ENCODE measurements at regions not wholly inside any gene's neighbourhood (a gene's known extent, or its start where the extent isn't known, plus 50 kb on each side); places are given as distances from the start of the nearest gene placed in this dataset.

DNA sequence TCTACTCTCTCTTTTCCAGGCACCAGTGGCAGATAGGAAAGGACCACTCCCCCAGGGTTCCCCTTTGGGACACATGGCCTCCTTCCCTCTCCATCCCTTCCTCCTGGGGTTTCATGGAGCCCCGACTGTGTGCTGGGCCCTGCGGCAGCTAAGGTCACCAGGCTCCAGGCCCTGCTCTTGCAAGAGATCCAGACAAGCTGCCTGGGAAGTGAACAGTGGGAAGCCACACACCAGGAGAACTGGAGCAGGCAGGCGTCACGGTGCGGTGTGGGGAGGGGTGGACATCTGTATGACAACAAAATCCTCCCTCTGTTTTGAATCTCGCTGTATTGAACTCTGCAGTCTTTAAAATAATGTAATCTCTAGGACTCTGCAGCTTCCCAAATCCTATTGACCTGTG lies 330.1 kb downstream of the UQCRFS1 start:
- peaks cover 0 to 4% of the 10 kb centered on the region in 2 donors for H3K27me3 ChIP-seq (ENCODE audit: control insufficient read depth in 1 of 2, insufficient read depth in 2 of 2, low read length in 2 of 2)
- H3K4me1 ChIP-seq (ENCODE audit: control insufficient read depth in 1 of 2, insufficient read depth in 2 of 2, low read length in 2 of 2): peaks cover 0 to 3% of the 10 kb centered on the region in 2 donors
- H3K9ac ChIP-seq (ENCODE audit: low read depth in 1 of 2, low read length in 2 of 2): no peak overlapping the region
- no peak overlapping the region for H3K27ac ChIP-seq (ENCODE audit: low read depth, low read length)
- H3K4me3 ChIP-seq (ENCODE audit: low read depth in 1 of 2, low read length in 2 of 2): no peak overlapping the region
- no peaks in the 10 kb centered on the region for H3K36me3 ChIP-seq (ENCODE audit: control insufficient read depth in 1 of 2, insufficient read depth in 2 of 2, low read length in 2 of 2)
- no peaks in the 10 kb centered on the region for H3K9me3 ChIP-seq (ENCODE audit: control insufficient read depth in 1 of 2, low read length in 2 of 2)

GRCh38 chr19:28881616-28882015 lies 331.3 kb downstream of the UQCRFS1 start:
- no peak overlapping the region for H3K27ac ChIP-seq (ENCODE audit: low read depth, low read length)
- no peaks in the 10 kb centered on the region for H3K36me3 ChIP-seq (ENCODE audit: control insufficient read depth in 1 of 2, insufficient read depth in 2 of 2, low read length in 2 of 2)
- no peak overlapping the region for H3K9ac ChIP-seq (ENCODE audit: low read depth in 1 of 2, low read length in 2 of 2)

DNA sequence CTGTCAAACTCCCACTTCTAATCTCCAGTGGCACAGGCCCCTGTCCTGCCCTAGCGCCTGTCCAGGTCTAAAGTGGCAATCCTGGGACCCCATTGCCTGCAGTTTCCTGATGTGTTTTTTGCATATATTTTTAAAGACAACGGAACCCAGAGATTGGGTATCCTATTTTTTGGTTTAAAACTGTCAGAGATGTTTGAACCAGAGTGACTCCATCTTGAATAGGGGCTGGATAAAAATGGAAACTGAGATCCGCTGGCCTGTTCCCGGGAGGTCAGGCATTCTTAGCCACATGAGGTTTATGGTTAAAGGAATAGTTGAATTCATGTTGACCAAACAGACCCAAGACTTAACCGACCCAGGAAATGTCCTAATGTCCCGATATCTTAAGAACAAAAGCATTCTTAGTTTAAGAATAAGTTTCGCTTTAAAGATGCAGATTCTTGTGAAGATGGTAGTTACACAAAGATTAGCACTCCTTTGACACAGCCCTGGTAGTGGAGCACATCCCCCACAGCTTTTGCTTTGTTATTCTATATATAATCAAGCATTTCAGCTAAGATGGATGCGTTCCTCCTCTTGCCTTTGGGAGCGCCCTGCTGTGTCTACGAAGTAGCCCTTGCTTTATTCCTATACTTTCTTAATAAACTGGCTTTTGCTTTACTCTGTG lies 332.1 kb downstream of the UQCRFS1 start:
- no peak overlapping the region for H3K9ac ChIP-seq (ENCODE audit: low read depth in 1 of 2, low read length in 2 of 2)
- H3K27me3 ChIP-seq (ENCODE audit: control insufficient read depth in 1 of 2, insufficient read depth in 2 of 2, low read length in 2 of 2): peaks cover 0 to 4% of the 10 kb centered on the region in 2 donors
- no peak overlapping the region for H3K4me3 ChIP-seq (ENCODE audit: low read depth in 1 of 2, low read length in 2 of 2)
- H3K9me3 ChIP-seq (ENCODE audit: control insufficient read depth in 1 of 2, low read length in 2 of 2): no peaks in the 10 kb centered on the region
- H3K27ac ChIP-seq (ENCODE audit: low read depth, low read length): no peak overlapping the region
- H3K36me3 ChIP-seq (ENCODE audit: control insufficient read depth in 1 of 2, insufficient read depth in 2 of 2, low read length in 2 of 2): no peaks in the 10 kb centered on the region
- H3K4me1 ChIP-seq (ENCODE audit: control insufficient read depth in 1 of 2, insufficient read depth in 2 of 2, low read length in 2 of 2): no peaks in the 10 kb centered on the region

More at GRCh38 chr19:28881616-28882015, 331.3 kb downstream of the UQCRFS1 start:
- Histone ChIP-seq H3K27me3 (ENCODE audit: control insufficient read depth in 1 of 2, insufficient read depth in 2 of 2, low read length in 2 of 2) (peaks cover 0 to 4% of the 10 kb centered on the region in 2 donors), H3K4me1 (ENCODE audit: control insufficient read depth in 1 of 2, insufficient read depth in 2 of 2, low read length in 2 of 2) (peaks cover 0 to 3% of the 10 kb centered on the region in 2 donors), H3K9me3 (ENCODE audit: control insufficient read depth in 1 of 2, low read length in 2 of 2) (no peaks in the 10 kb centered on the region), H3K4me3 (ENCODE audit: low read depth in 1 of 2, low read length in 2 of 2) (no peak overlapping the region)

DNA sequence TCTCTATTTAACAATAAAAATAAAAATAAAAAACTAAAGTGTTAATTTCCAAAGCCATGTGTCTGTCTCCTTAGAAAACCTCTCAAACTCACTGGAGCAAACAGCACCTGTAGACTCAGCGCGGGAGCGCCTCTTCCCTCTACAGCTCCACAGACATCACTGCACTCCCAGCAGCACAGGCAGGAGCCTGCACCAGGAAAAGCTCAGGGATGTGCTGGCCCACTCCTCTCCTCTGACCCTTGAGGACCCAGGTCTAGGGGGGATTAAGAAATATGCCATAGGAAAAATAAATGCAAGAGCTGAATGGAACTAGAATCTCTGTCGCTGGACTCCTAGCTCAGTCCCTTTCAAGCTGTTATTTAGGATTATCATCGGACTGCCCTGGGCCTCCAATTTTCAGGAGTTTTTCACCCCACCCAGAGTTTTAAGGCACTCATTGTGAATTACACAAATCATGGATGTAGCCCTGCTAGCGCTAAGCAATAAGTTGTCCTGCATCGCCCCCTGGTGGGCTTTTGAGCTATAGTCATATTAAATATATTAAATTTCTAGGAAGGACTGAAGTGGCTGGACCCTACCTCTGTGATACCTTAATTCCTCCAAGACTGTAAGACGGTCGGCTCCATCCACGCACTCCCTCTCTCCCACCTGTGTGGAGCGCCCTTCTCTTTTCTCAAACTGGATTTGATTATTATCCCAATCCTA lies 333.9 kb downstream of the UQCRFS1 start:
- no peaks in the 10 kb centered on the region for H3K36me3 ChIP-seq (ENCODE audit: control insufficient read depth in 1 of 2, insufficient read depth in 2 of 2, low read length in 2 of 2)
- H3K4me1 ChIP-seq (ENCODE audit: control insufficient read depth in 1 of 2, insufficient read depth in 2 of 2, low read length in 2 of 2): peaks cover 0 to 4% of the 10 kb centered on the region in 2 donors
- no peaks in the 10 kb centered on the region for H3K9me3 ChIP-seq (ENCODE audit: control insufficient read depth in 1 of 2, low read length in 2 of 2)
- H3K4me3 ChIP-seq (ENCODE audit: low read depth in 1 of 2, low read length in 2 of 2): no peak overlapping the region
- H3K27ac ChIP-seq (ENCODE audit: low read depth, low read length): no peak overlapping the region
- H3K27me3 ChIP-seq (ENCODE audit: control insufficient read depth in 1 of 2, insufficient read depth in 2 of 2, low read length in 2 of 2): peaks cover 0 to 4% of the 10 kb centered on the region in 2 donors
- no peak overlapping the region for H3K9ac ChIP-seq (ENCODE audit: low read depth in 1 of 2, low read length in 2 of 2)

GRCh38 chr19:28876609-28877123 lies 336.3 kb downstream of the UQCRFS1 start:
- H3K27me3 ChIP-seq (ENCODE audit: control insufficient read depth in 1 of 2, insufficient read depth in 2 of 2, low read length in 2 of 2): peaks cover 0 to 8% of the 10 kb centered on the region in 2 donors
- H3K4me1 ChIP-seq (ENCODE audit: control insufficient read depth in 1 of 2, insufficient read depth in 2 of 2, low read length in 2 of 2): peaks cover 0 to 4% of the 10 kb centered on the region in 2 donors
- no peak overlapping the region for H3K4me3 ChIP-seq (ENCODE audit: low read depth in 1 of 2, low read length in 2 of 2)
- no peak overlapping the region for H3K9ac ChIP-seq (ENCODE audit: low read depth in 1 of 2, low read length in 2 of 2)
- no peak overlapping the region for H3K27ac ChIP-seq (ENCODE audit: low read depth, low read length)
- no peaks in the 10 kb centered on the region for H3K36me3 ChIP-seq (ENCODE audit: control insufficient read depth in 1 of 2, insufficient read depth in 2 of 2, low read length in 2 of 2)
- H3K9me3 ChIP-seq (ENCODE audit: control insufficient read depth in 1 of 2, low read length in 2 of 2): no peaks in the 10 kb centered on the region

- Histone ChIP-seq H3K27me3 (ENCODE audit: control insufficient read depth in 1 of 2, insufficient read depth in 2 of 2, low read length in 2 of 2) (peaks cover 0 to 8% of the 10 kb centered on the region in 2 donors), H3K27ac (ENCODE audit: low read depth, low read length) (no peak overlapping the region), H3K4me1 (ENCODE audit: control insufficient read depth in 1 of 2, insufficient read depth in 2 of 2, low read length in 2 of 2) (peaks cover 0 to 4% of the 10 kb centered on the region in 2 donors), H3K4me3 (ENCODE audit: low read depth in 1 of 2, low read length in 2 of 2) (no peak overlapping the region), H3K9me3 (ENCODE audit: control insufficient read depth in 1 of 2, low read length in 2 of 2) (no peaks in the 10 kb centered on the region), H3K9ac (ENCODE audit: low read depth in 1 of 2, low read length in 2 of 2) (no peak overlapping the region), H3K36me3 (ENCODE audit: control insufficient read depth in 1 of 2, insufficient read depth in 2 of 2, low read length in 2 of 2) (no peaks in the 10 kb centered on the region)
Observed at GRCh38 chr19:28874742-28875141, 338.2 kb downstream of the UQCRFS1 start.

- no peaks in the 10 kb centered on the region for H3K9me3 ChIP-seq (ENCODE audit: control insufficient read depth in 1 of 2, low read length in 2 of 2)
- no peak overlapping the region for H3K27ac ChIP-seq (ENCODE audit: low read depth, low read length)
- H3K4me3 ChIP-seq (ENCODE audit: low read depth in 1 of 2, low read length in 2 of 2): no peak overlapping the region
- H3K9ac ChIP-seq (ENCODE audit: low read depth in 1 of 2, low read length in 2 of 2): no peak overlapping the region
- H3K4me1 ChIP-seq (ENCODE audit: control insufficient read depth in 1 of 2, insufficient read depth in 2 of 2, low read length in 2 of 2): peaks cover 0 to 4% of the 10 kb centered on the region in 2 donors
- peaks cover 0 to 4% of the 10 kb centered on the region in 2 donors for H3K27me3 ChIP-seq (ENCODE audit: control insufficient read depth in 1 of 2, insufficient read depth in 2 of 2, low read length in 2 of 2)
- H3K36me3 ChIP-seq (ENCODE audit: control insufficient read depth in 1 of 2, insufficient read depth in 2 of 2, low read length in 2 of 2): no peaks in the 10 kb centered on the region
Observed at GRCh38 chr19:28873301-28873700, 339.6 kb downstream of the UQCRFS1 start.

GRCh38 chr19:28871099-28871725 lies 341.7 kb downstream of the UQCRFS1 start:
- H3K4me1 ChIP-seq (ENCODE audit: control insufficient read depth in 1 of 2, insufficient read depth in 2 of 2, low read length in 2 of 2): peaks cover 0 to 4% of the 10 kb centered on the region in 2 donors
- H3K27ac ChIP-seq (ENCODE audit: low read depth, low read length): no peak overlapping the region
- no peaks in the 10 kb centered on the region for H3K36me3 ChIP-seq (ENCODE audit: control insufficient read depth in 1 of 2, insufficient read depth in 2 of 2, low read length in 2 of 2)
- peaks cover 0 to 4% of the 10 kb centered on the region in 2 donors for H3K27me3 ChIP-seq (ENCODE audit: control insufficient read depth in 1 of 2, insufficient read depth in 2 of 2, low read length in 2 of 2)
- H3K9ac ChIP-seq (ENCODE audit: low read depth in 1 of 2, low read length in 2 of 2): no peak overlapping the region
- no peak overlapping the region for H3K4me3 ChIP-seq (ENCODE audit: low read depth in 1 of 2, low read length in 2 of 2)
- H3K9me3 ChIP-seq (ENCODE audit: control insufficient read depth in 1 of 2, low read length in 2 of 2): no peaks in the 10 kb centered on the region

DNA sequence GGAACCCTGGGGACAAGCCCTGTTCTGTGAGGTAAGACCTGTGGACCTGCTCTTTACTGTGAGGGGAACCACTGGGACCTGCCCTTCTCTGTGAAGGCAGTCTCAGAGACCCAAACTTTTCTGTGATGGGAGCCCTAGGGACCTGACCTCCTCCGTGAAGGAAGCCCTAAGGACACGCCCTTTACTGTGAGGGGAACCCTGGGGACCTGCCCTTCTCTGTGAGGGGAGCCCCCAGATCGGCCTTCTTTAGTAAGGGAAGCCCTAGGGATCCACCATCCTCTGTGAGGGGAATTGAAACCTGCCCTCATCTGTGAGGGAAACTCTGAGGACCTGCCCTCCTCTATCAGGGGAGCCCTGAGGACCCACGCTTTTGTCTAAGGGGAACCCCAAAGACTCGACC lies 343.5 kb downstream of the UQCRFS1 start:
- H3K27ac ChIP-seq (ENCODE audit: low read depth, low read length): no peak overlapping the region
- H3K9ac ChIP-seq (ENCODE audit: low read depth in 1 of 2, low read length in 2 of 2): no peak overlapping the region
- peaks cover 0 to 4% of the 10 kb centered on the region in 2 donors for H3K27me3 ChIP-seq (ENCODE audit: control insufficient read depth in 1 of 2, insufficient read depth in 2 of 2, low read length in 2 of 2)
- H3K36me3 ChIP-seq (ENCODE audit: control insufficient read depth in 1 of 2, insufficient read depth in 2 of 2, low read length in 2 of 2): no peaks in the 10 kb centered on the region
- H3K9me3 ChIP-seq (ENCODE audit: control insufficient read depth in 1 of 2, low read length in 2 of 2): no peaks in the 10 kb centered on the region
- H3K4me3 ChIP-seq (ENCODE audit: low read depth in 1 of 2, low read length in 2 of 2): no peak overlapping the region
- peaks cover 0 to 8% of the 10 kb centered on the region in 2 donors for H3K4me1 ChIP-seq (ENCODE audit: control insufficient read depth in 1 of 2, insufficient read depth in 2 of 2, low read length in 2 of 2)

GRCh38 chr19:28868836-28869235 lies 344.1 kb downstream of the UQCRFS1 start:
- Histone ChIP-seq H3K36me3 (ENCODE audit: control insufficient read depth in 1 of 2, insufficient read depth in 2 of 2, low read length in 2 of 2) (no peaks in the 10 kb centered on the region), H3K9ac (ENCODE audit: low read depth in 1 of 2, low read length in 2 of 2) (no peak overlapping the region), H3K27ac (ENCODE audit: low read depth, low read length) (no peak overlapping the region), H3K4me1 (ENCODE audit: control insufficient read depth in 1 of 2, insufficient read depth in 2 of 2, low read length in 2 of 2) (peaks cover 0 to 14% of the 10 kb centered on the region in 2 donors), H3K4me3 (ENCODE audit: low read depth in 1 of 2, low read length in 2 of 2) (no peak overlapping the region), H3K27me3 (ENCODE audit: control insufficient read depth in 1 of 2, insufficient read depth in 2 of 2, low read length in 2 of 2) (peaks cover 0 to 4% of the 10 kb centered on the region in 2 donors), H3K9me3 (ENCODE audit: control insufficient read depth in 1 of 2, low read length in 2 of 2) (no peaks in the 10 kb centered on the region)
